GM12865 (cell line): ENCODE measurements at regions not wholly inside any gene's neighbourhood (a gene's known extent, or its start where the extent isn't known, plus 50 kb on each side); places are given as distances from the start of the nearest gene placed in this dataset.

ENCODE experiments used
- DNase-seq: peaks from one replicate; pipeline ENCODE4 v3.0.0; 2010; ENCODE audit warnings: low read depth
- H3K4me3 ChIP-seq: 2 replicates; pipeline ENCODE4 v1.5.1; 2011; ENCODE audit warnings: mild to moderate bottlenecking, low read depth, low read length, control low read depth
- TF ChIP-seq, protein P1 (sequence below): IDR thresholded peaks from 2 replicates; pipeline ENCODE4 v1.5.1; 2011; ENCODE audit warnings: low read length, control low read depth, low read depth, inconsistent platforms; ENCODE audit not compliant: insufficient read depth; ENCODE audit errors: missing control alignments

GRCh38 chr2:18446715-18447114 is 113.7 kb downstream of the RDH14 start:
- DNase-seq: no peak
- no peak overlapping the region for H3K4me3 ChIP-seq
- TF ChIP-seq, protein P1, sequence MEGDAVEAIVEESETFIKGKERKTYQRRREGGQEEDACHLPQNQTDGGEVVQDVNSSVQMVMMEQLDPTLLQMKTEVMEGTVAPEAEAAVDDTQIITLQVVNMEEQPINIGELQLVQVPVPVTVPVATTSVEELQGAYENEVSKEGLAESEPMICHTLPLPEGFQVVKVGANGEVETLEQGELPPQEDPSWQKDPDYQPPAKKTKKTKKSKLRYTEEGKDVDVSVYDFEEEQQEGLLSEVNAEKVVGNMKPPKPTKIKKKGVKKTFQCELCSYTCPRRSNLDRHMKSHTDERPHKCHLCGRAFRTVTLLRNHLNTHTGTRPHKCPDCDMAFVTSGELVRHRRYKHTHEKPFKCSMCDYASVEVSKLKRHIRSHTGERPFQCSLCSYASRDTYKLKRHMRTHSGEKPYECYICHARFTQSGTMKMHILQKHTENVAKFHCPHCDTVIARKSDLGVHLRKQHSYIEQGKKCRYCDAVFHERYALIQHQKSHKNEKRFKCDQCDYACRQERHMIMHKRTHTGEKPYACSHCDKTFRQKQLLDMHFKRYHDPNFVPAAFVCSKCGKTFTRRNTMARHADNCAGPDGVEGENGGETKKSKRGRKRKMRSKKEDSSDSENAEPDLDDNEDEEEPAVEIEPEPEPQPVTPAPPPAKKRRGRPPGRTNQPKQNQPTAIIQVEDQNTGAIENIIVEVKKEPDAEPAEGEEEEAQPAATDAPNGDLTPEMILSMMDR: no peak

GRCh38 chr2:18445433-18446320 is 114.8 kb downstream of the RDH14 start:
- TF ChIP-seq, protein P1: no peak
- DNase-seq: no peak
- H3K4me3 ChIP-seq: no peak overlapping the region

GRCh38 chr2:18444806-18445205 is 115.6 kb downstream of the RDH14 start:
- H3K4me3 ChIP-seq: no peak overlapping the region
- no peak for DNase-seq
- TF ChIP-seq, protein P1: no peak

- no peak overlapping the region for H3K4me3 ChIP-seq
- TF ChIP-seq, protein P1: no peak
- no peak for DNase-seq
Observed at GRCh38 chr2:18441583-18441982, 118.9 kb downstream of the RDH14 start.

DNA sequence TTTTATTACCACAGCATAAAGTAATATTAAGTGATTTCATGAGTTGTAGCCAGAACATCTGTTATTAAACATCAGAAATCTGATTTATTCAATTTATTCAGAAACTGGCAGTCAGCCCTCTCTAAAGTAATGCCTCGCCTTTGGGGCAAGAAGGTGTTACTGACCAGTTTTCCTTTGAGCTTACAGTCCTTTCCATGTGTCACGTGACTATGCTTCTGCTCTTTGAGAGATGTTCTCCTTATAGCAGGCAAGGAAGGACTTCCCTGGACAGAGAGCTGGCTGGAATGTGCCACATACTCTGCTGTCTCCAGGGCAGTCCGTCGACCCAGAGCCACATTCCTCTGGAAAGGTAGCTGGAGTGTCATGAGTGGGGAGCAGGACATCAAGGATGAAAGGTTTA is 119.7 kb downstream of the RDH14 start:
- TF ChIP-seq, protein P1: no peak
- no peak overlapping the region for H3K4me3 ChIP-seq
- DNase-seq: no peak

GRCh38 chr2:18440141-18440661 is 120.3 kb downstream of the RDH14 start:
- H3K4me3 ChIP-seq: no peak overlapping the region
- DNase-seq: no peak
- TF ChIP-seq, protein P1: no peak

GRCh38 chr2:18439716-18440115 is 120.7 kb downstream of the RDH14 start:
- DNase-seq: no peak
- TF ChIP-seq, protein P1: no peak
- H3K4me3 ChIP-seq: no peak overlapping the region
